ENCODE measurements at regions not wholly inside any gene's neighbourhood (a gene's known extent, or its start where the extent isn't known, plus 50 kb on each side); places are given as distances from the start of the nearest gene placed in this dataset.
"Not testable (repeated sequence)": the region's sequence is repeated elsewhere in the genome, so short reads cannot be mapped to it uniquely, and the experiment has no call there.

DNA sequence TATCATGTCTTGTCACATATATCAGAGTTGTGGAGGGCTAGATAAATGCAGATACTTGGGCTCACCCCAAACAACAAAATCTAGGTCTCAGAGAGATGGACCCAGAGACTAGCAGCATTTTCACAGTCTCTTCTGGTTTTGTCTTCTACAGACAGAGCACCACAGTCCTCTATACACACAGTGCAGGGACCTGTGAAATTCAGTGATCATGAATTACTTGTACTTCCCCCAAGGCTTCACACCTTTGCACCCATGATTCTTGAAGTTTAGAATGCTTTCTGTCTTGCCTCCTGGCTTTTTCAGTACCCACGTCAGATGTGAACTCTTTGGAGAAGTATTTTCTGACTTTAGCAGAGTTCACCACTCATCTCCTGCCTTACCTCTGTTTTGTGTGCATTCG lies 371.5 kb upstream of the PRR16 start:
- DNase-seq = no peak

DNA sequence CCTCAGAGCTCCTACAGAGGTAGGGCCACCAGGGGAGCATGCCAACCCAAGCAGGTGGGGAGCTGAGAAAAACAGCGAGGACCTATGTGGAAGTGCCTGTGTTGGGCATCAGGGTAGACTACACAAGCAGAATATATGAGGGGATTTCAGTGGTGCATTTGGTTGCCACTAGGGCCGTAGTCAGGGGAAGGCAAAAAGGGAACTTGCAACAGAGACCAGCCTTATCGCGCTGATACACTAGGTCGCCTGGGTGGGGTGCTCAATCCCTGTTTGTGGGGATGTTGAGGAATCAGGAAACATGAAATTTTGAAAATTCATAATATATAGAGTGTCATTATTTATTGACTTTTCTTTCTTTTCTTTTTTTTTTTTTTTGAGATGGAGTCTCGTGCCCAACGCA lies 370.9 kb upstream of the PRR16 start:
- no peak for DNase-seq

DNA sequence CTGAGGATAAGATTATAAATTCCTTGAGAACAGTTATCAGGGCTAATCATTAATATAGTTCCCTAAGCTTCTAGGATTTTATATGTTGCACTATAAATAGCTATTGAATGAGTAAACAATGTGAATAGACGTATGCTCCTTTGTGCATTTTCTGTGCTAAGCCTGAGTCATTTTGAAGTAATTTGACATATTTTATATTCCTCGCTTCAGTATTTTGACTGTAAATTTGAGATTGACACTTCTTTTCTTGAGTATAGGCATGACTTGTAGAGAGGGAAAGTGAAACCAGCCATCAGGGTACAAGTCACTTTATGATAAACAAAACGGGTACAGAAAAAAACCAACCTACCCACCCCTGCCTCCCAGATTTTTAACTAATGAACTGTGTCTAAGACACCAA lies 367.7 kb upstream of the PRR16 start:
- DNase-seq = no peak

DNA sequence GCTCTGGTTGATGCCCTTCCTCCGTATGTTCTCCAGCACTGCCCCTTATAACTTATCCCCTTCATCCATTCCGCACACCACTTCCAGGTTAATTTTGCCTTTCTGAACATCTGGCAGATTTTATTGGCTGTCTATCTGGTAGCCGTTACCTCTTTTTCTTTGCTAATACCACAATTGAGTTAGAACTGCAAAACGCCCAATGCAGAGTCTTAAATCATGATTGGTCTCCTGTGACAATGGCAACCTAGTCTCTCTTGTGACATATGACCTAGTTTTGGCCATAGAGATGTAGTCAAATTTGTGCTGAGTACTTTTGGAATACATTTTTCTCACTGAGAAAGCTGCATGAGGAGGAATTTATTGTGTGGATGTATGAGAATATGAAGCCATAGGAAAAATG lies 365.7 kb upstream of the PRR16 start:
- no peak for DNase-seq

DNA sequence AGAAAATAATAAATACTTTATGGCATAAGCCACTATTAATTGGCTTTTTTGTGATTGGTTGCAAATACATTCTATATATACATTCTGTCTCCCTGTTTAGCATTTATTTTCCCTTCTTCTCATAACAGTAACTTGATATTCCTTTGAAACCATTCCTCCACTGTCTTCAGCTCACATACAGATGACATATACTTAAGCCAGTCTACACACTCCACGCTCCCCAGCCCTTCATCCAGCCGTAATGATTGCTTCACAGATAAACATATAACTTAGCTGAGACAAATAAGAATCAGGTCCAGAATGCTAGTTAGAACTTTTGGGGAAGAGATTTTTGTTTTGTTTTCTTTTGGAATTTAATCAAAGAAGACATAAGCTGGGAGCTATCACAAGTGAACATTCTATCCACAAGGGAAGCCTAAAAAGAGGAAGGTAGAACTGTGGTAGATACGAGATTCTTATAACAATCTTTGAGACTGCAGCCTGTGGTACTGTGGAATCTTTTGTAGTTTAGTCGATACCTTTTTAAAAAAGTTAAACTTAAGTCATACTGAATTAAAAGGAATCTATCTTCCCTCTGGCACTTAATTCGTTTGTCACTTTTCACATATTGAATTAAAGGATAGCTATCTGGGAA lies 365.1 kb upstream of the PRR16 start:
- DNase-seq = no peak

DNA sequence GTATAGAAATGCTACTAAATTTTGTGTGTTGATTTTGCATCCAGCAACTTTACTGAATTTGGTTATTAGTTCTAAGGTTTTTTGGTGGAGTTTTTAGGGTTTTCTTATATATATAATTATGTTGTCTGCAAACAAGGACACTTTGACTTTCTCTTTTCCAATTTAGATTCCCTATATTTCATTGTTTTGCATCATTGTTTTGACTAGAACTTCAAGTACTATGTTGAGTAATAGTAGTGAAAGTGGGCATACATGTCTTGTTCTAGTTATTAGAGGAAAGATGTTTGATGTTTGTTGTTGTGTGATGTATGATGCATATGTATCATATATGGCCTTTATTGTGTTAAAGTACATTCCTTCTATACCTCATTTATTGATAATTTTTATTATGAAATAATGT lies 362.3 kb upstream of the PRR16 start:
- DNase-seq = no peak

DNA sequence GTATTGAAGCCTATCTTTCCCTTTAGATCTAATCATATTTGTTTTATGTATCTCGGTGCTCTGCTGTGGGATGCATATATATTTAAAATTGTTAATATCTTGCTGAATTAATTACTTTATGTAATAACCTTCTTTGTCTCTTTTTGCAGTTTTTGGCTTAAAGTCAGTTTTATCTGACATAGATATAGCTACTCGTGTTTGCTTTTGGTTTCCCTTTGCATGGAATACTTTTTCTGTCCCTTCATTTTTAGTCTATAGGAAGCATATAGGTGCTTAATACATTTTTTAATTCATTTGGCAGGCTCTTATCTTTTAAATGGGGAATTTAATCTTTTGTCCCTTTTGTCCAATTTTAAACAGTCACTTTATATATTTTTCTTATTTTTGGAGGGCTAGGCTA lies 360.6 kb upstream of the PRR16 start:
- DNase-seq = no peak

DNA sequence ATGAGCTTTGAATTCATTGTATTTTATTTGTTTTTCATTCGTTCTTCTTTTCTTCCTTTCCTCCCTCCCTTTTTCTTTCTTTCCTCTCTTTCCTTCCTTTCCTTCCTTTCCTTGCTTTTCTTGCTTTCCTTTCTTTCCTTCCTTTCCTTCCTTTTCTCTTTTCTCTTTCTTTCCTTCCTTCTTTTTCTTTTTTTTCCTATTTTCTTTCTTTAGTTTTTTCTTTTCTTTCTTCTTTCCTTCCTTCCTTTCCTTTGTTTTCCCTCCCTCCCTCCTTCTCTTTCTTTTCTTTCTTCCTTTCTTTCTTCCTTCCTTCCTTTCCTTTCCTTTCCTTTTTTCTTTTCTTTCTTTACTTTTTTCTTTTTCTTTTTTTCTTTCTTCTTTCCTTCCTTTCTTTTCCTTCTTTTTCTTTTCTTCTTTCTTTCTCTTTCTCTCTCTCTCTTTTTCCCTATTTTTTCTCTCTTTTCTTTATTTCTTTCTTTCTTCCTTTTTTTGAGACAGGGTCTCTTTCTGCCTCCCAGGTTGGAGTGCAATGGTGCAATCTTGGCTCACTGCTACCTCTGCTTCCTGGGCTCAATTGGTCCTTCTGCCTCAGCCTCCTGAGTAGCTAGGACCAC lies 357.1 kb upstream of the PRR16 start:
- no peak for DNase-seq

DNA sequence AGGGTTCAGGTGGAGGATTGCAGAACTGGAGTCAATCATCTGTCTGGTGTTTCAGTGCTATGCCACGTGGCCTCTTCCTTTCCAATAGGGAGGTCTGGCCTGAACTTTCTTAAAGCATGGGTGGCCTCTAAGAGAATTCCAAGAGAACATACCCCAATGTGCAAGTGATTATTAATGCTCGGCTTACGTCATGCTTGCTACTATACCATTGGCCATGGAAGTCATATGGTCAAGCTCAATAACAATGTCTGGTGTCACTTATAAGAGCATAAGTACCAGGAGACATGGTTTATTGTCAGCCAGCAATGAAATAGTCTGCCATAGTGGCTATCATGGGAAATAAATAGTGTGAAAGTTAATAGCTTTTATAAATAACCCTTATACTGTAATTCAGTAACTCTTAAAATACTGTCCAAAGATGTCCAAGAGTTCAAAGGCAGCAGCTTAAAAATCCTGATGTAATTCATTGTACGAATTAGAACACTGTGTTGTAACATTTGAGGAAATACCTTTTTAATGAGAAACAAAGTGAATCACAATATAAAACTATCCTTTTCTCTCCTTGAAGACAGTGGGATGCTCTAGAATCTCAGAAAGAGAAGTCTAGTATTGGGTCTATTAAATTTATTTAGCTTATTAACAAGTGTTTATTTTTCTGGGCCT lies 355.4 kb upstream of the PRR16 start:
- no peak for DNase-seq

DNA sequence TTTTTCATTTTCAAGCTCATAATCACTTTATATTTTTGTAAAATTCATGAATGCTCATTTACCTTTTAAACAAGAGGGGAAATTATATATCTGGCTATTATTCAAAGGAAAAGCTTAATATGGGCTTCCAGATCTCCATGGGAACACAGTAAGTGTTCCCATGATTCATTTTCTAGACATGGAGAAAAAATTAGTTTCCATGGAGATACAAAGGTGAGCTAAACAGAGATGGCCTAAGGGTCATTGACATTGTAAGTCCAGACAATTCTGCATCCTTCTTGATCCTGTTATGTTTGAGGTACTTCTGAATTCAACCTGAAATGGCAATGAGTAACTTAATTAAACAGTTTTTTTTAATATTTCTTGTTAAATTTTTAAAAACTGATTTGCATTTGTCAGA lies 341.4 kb upstream of the PRR16 start:
- no peak for DNase-seq

DNA sequence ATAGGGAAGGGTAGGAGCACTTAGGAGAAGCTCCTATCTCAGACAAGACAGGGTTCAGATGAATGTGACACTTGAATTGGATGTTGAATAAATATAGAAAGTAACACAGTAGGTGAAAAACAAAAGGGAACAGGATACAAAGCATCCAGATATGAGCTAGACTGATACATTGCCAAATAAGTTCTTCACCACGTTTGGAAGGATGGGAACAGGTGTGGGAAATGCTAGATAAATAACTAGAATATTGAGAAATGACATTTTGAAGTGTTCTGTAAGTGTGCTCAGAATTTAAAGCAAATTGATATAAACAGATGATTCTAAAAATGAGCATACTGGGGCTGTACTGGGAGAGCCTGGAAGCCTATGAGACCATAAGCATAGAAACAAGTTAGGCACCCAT lies 340.1 kb upstream of the PRR16 start:
- DNase-seq = no peak

DNA sequence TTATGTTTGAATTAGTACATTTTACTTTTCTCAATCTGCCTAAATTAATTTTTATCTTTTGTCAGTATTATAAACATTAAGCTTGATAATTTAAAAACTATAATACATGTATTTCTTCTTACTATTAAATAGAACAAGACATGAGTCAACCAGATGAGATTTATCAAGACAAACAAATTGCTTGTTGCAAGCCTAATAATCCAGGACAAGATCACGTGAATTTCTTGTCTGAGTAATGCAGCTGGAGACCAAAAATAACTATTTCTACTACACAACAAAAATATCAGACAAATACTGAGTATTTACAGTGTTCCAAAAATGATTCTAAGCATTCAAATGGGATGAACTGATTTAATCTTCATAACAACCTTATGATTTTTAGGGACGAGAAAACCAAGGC lies 339.1 kb upstream of the PRR16 start:
- DNase-seq = no peak

DNA sequence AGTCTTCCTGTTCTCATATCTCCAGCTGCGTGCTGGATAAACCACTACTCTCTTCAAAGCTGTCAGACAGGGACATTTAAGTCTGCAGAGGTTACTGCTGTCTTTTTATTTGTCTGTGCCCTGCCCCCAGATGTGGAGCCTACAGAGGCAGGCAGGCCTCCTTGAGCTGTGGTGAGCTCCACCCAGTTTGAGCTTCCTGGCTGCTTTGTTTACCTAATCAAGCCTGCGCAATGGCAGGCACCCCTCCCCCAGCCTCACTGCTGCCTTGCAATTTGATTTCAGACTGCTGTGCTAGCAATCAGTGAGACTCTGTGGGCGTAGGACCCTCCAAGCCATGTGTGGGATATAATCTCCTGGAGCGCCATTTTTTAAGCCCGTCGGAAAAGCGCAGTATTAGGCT lies 331.8 kb upstream of the PRR16 start:
- DNase-seq = not testable (repeated sequence)

DNA sequence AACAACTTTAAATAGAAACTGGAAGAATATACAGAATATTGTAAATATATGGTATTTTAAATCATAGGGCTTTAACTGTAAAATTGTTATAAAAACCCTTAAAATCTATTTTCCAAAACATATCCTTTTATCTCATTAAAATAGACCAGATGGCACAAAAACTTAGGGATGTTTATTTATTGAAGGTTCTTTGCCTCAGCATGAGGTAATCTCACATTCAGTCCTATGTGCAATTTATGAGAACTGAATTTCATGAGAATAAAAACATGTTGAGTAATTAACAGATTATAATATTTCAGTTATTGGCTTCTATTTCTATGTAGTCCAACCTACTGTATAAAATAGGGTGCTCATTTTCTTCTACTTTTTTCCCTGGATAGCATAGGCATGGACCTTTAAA lies 329.2 kb upstream of the PRR16 start:
- DNase-seq = no peak

DNA sequence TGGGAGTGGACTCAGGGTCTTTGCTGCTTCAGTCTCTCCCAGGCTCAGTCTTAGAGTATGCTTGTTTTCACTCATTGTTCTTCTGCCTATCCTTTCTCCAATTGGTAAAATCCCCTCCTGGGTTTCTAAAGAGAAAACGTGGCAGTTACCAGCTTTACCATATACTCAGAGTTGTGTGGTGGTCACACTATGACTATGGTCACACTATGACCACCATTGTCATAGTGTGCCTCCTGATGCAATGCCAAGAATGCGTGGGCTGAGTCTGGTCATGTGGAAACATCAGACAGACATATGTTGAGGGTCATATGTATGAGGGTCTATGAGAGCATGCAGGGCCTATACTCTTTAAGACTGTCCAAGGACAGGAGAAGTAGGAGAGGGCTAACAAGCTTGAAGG lies 326.5 kb upstream of the PRR16 start:
- DNase-seq = no peak

DNA sequence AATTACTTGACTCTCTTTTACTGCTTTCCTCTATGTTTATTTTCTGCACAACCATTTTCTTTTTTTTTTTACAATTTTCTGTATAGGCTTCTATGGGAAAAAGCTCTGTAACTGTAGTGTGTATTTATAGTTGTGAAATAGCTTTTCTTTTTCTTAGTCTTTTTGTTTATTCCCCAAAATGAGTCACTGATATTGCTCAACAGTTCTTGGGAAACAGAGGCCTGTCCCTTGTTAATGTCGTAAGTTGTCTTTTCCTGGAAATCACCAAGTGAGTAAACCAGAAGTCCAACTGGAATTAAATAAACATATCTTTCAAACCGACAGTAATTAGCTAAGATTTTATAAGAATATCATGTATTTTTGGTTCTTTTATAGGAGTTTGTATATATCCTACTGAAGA lies 325.1 kb upstream of the PRR16 start:
- DNase-seq = no peak

DNA sequence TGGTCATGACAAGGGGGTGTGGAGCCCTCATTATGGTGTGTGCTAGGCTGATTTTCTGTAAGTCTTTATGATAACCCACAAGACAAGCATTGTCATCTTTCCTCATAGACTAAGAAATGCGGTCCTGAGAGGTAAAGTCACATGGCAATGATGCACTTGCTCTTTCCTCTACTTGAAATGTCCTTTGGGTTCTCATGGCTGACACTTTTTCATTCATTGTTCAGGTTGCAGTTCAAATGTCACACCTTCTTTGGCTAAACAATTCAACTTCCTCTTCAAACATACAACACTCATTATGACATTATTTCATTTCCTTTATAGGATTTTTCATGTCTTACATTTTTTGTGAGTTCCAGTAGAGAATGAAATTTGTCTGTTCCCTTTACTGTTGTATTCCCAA lies 323.6 kb upstream of the PRR16 start:
- DNase-seq = no peak

DNA sequence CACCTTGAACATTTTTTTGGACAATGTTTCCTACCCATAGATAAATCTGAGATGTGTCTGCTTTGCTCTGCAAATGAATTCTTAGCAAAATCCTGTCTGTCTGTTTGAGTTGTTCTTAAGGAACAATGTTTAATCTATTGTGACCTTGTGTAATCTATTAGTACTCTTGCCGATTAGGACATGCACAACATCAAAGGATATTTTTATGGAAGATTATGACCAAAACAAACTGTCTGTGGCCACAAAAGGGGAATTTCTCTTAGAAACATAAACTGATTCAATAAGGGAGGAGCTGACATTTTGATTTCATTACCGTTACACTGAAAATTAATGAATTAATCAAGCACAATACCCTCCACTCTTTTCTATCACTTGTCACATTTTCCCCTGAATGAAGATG lies 323.0 kb upstream of the PRR16 start:
- no peak for DNase-seq

DNA sequence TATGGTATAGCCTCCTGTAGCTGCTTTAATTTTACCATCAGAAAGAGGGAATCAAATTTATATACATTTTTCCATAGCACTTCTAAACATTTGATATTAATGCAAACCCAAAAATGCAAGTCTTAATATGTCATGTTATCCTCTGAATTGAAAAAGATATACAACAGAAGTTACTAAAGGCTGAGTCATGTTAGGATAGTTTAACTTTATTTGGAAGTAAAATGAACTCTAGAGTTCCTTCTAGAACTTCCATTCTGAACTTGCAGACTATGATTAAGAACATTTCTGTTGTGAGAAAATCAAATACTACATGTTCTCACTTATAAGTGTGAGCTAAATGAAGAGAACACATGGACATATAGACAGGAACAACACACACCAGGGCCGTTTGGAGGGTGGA lies 317.3 kb upstream of the PRR16 start:
- DNase-seq = no peak

DNA sequence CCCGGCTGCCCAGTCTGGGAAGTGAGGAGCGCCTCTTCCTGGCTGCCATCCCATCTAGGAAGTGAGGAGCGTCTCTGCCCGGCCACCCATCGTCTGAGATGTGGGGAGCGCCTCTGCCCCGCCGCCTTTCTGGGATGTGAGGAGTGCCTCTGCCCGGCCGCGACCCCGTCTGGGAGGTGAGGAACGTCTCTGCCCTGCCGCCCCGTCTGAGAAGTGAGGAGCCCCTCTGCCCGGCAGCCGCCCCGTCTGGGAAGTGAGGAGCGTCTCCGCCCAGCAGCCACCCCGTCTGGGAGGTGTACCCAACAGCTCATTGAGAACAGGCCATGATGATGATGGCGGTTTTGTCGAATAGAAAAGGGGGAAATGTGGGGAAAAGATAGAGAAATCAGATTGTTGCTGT lies 316.2 kb upstream of the PRR16 start:
- not testable (repeated sequence) for DNase-seq

DNA sequence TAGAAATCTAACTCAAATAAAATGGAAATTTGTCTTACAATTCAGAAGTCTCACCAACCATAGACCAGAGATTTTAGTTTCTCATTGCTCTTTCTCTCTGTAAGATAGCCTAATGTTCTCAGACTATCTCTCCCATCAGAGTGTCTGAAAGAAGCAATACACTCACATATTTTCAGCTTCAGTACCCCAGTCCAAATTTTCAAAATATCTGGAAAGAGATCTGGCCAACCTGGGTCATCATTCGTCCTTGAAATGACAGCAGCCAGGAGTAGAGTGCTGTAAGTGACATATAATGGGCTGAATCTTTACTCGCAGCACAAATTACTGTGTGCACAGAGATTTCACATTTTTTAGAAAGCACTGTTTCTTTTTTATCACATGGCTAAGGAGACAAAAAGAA lies 313.3 kb upstream of the PRR16 start:
- DNase-seq = no peak

DNA sequence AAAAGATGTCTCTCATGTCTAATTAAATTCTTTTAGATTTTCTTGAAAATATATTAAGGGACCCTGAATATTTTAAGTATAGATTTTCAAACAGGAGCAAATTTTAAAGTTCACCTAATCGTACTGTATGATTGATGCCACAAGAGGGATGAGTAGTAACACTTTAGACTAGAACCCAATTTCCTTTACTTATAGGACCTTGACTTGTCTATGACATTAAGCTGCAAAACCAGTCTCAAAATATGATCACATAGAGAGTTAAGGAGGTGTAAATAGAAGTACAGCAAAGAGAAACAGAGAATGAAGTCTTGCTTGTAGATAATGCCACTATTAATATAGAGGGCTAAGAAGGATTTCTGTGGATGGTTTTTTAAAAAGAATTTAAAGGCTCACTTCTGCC lies 312.9 kb upstream of the PRR16 start:
- no peak for DNase-seq

DNA sequence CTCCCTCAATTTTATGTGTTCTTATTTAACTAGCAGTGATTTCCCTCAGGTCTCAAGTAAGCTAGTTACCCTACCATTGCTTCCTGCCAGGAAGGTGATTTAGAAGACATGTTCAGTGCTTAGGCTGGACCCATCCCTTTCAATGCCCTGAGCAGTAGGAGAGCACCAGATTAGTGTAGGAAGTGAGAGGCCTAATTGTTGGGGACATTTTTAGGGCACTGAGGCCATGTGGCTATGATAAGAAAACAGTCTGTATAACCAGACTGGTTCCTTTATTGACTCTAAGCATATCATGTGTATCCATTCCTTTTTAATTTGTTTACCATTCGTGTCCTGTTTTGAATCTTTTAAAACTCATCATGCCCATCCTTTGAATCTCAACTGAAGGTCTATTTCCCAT lies 312.3 kb upstream of the PRR16 start:
- no peak for DNase-seq

DNA sequence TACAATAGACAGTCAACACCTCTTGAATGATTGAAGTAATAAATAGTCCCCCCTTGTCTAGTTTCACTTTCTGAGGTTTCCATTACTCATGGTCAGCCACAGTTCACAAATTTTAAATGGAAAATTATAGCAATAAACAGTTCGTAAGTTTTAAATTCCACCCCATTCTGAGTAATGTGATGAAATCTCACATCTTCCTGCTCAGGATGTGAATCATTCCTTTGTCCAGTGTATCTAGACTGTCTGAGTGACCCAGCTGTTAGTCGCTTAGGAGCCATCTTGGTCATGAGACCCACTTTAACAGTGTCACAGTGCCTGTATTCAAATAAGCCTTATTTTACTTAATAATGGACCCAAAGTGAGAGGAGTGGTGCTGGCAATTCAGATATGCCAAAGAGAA lies 311.6 kb upstream of the PRR16 start:
- no peak for DNase-seq

DNA sequence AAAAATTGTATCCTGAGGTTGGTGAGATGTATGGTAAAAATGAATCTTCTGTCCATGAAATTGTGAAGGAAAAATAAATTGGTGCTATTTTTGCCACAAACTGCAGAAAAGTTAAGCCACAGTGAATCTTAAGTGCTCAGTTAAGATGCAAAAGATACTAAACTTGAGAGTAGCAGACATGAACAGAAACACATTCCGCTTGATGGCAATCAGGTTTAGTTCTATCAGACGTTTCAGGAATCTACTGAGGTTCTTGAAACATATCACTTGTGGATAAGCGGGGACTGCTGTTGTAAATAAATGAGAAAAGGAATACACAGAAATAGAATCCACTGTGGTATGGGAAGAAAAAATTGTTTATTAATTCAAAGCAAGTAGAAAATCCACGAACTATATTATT lies 311.2 kb upstream of the PRR16 start:
- DNase-seq = no peak
